DMS79 (cell line): ENCODE measurements at regions not wholly inside any gene's neighbourhood (a gene's known extent, or its start where the extent isn't known, plus 50 kb on each side); places are given as distances from the start of the nearest gene placed in this dataset.
"Not testable (repeated sequence)": the region's sequence is repeated elsewhere in the genome, so short reads cannot be mapped to it uniquely, and the experiment has no call there.

Experiments used
- DNase-seq: peaks from one replicate; lab custom pipeline; 2025; lab: John Stamatoyannopoulos, UW

DNA sequence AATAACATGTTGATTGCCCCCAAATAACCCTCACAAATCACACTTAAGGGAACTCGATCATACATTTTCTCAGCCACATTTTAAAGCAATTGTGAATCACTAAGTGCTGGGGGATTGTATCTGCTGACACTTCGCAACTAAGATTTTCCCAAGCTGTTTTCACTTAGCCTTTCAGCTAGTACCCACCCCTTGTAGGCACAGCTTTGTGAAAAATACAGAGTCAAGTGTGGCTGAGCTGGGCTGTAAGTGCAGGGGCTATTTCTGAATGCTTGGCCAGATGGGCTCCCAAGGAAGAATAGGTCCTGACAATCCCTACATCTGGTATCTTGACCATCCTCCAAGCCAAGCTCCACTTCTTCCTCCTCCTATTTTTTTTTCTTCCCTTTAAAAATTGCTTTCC, 289.2 kb upstream of the NMUR2 start:
- DNase-seq = no peak

DNA sequence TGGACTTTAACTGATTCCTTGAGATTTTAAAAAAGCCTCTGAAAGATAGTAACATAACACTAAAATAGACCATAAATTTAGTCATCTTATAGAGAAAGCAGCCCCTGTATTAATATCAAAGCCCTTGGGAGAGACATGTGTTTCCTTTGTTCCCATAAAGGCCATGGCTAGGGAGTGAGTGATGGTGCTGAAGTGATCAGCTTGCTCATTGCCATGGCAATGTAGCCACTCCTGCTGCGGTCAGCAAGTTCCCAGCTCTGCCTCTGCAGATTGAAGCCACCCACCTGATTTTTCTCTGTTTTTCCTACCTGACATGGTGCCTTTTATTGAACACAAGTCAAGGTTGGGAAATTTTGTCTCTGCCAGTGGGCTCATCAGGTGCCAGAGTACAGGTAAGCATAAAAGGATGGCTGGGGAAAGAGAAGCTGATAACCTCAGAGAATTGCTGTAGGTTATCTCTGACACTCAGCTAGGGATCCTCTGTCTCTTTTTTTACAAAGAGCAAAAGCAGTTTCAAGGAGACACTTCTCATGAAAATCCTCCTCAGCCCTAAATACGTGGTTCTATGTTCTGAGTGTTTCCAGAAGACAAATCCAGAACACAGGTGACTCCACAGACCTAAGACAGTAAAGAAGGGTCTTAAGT, 296.3 kb upstream of the NMUR2 start:
- no peak for DNase-seq

DNA sequence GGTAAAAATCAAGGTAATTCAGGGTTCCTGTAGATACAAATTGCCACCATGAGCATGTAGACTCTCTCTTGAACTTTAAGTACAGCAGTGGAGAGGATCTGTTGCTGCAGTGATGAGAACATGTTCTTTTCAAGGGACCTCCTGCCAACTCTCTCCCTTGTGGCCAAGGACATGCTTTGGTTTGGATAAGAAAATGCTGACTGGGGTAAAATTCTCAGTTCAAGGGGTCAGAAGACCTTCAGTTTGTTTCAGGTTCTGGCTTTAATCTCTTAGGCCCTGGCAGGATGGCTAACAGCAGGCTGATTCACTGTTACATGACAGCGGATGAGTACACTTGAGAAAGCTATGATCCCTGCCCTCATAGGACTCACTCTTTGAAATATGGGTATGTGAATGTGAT, 299.2 kb upstream of the NMUR2 start:
- DNase-seq = no peak

DNA sequence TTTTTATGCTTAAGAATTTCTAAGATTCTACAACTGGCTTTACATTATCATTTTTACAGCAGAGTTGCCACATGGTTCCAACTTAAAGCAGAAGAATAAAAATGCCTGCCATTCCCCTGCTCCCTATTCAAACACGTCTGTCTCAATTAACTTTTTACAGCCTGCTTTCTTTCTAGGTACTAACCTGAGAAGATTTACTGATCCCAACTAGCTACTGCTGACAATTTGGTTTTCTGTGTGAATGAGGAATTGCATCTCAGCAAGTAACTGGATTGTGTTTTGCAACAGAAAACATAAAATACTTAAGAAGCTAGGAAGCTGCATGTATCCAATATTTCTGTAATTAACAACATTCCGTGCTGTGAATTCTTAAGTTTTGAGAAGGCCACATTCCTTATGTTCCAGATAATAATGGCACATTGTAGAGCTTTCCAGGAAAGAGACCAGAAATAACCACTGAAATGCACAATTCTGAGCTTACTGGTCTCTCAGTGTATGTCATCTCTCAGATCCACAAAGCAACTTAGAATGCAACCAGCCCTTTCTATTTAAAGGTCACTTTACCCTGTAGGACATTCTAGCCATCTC, 306.8 kb upstream of the NMUR2 start:
- DNase-seq = no peak

DNA sequence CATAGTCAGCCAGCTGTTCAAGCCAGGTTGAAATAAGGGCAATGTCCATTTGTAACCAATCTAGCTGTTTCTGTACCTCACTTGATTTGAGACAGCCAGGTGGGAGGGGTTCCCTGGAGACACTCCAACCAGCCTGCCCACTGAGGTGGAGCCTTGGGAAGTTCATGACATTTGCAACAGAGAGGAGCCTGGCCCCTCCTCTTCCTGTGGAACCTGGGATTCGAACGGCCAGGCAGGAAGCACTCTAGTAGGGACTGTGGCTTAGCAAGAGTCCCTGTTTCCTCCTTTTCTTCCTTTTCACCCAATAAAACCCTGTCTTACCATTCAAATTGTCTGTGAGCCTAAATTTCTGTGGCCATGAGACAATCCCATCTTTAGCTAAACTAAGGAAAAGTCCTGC, 312.3 kb upstream of the NMUR2 start:
- DNase-seq = no peak

DNA sequence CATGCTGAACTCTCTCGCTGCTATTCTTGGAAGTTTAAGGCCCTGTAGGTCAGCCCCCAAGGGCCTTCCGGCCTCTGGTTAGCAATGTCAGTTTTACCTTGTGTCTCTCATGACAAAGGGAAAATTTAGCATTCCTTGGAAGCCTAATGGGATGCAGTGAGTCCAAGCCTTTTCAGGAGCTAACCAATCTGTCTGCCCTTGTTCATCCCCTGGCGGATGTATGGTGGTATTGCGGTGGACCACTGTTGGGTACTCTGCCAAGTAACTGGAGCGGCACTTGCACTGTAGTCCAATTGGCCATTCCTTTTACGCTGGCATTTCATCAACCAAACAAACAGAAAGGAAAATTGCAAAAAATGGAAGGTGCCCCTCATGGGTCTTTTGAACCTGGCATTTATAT, 318.4 kb upstream of the NMUR2 start:
- DNase-seq = no peak

DNA sequence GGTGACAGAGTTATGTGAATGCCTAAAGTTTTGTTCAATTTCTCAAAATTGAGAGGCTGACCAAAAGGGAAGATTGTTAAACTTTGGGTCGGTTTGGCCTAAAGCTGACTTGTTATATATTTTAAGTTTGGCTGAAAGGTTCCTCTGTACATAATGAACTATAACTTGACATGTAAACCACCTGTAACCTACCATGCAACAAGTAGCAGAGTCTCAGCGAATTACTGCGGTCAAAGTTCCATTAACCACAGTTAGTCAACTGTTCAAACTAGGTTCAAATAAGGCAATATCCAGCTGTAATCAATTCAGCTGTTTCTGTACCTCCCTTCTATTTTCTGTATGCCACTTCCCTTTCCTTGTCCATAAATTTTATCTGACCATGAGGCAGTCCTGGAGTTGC, 325.1 kb upstream of the NMUR2 start:
- no peak for DNase-seq

DNA sequence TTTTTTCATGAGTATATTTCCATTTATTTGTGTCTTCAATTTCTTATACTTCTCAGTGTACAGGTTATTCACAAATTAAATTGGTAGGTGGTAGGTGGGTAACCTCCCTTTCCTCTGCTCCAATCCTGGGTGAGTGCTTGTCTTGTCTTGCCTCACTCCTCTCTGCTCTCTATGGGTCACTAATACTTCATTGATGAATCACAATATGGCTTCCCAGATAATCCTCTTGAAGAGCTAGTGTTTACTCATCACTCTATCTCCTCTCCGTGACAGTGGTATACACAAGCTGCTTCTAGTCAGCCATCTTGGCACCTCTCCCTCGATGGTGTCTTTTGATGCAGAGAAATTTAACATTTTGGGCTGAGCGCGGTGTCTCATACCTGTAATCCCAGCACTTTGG, 331.8 kb upstream of the NMUR2 start:
- no peak for DNase-seq

DNA sequence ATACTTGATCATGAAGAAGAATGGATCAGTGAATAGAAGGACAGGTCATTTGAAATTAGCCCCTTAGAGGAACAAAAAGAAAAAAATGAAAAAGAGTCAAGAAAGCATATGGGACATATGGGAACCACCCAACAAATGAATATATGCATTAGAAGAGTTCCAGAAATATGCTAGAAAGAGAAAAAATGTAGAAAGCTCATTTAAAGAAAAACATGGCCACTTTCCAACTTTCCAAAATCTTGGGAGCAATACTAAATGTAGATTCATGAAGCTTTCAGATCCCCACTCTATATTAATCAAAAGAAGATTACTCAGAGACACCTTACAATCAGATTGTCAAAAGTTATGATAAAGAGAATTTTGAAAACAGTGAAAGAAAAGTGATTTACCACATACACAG, 334.8 kb upstream of the NMUR2 start:
- DNase-seq = no peak

DNA sequence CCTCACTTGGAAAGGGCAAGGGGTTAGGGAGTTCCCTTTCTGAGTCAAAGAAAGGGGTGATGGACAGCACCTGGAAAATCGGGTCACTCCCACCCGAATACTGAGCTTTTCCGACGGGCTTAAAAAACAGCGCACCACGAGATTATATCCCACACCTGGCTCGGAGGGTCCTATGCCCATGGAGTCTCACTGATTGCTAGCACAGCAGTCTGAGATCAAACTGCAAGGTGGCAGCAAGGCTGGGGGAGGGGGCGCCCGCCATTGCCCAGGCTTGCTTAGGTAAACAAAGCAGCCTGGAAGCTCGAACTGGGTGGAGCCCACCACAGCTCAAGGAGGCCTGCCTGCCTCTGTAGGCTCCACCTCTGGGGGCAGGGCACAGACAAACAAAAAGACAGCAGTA, 336.0 kb upstream of the NMUR2 start:
- DNase-seq = not testable (repeated sequence)

DNA sequence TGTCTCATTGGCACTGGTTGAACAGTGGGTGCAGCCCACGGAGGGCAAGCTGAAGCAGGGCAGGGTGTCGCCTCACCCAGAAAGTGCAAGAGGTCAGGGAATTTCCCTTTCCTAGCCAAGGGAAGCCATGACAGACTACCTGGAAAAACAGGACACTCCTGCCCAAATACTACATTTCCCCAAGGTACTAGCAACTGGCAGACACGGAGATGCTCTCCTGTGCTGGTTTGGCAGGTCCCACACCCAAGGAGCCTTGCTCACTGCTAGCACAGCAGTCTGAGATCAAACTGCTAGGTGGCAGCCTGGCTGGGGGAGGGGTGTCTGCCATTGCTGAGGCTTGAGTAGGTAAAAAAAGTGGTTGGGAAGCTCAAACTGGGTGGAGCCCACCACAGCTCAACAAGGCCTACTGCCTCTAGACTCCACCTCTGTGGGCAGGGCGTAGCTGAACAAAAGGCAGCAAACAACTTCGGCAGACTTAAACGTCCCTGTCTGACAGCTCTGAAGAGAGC, 382.7 kb upstream of the NMUR2 start:
- not testable (repeated sequence) for DNase-seq

DNA sequence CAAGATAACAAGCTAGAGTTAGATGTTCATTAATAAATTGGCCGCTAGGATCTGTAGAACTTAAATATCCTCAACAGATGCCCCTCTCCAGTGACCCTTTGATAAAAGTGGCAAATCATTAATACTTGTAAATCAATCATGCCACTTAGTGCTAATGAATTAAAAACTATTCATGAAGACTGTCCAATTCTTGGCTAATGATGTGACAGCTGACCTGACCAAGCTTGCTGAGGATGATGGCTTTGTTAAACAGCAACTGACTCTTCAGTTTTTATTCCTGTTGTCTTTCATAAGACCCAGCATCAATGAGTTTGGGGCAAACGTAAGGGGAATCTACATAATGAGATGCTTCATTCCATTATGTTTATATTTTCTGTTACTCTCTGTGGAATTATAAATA, 396.8 kb upstream of the NMUR2 start:
- no peak for DNase-seq

DNA sequence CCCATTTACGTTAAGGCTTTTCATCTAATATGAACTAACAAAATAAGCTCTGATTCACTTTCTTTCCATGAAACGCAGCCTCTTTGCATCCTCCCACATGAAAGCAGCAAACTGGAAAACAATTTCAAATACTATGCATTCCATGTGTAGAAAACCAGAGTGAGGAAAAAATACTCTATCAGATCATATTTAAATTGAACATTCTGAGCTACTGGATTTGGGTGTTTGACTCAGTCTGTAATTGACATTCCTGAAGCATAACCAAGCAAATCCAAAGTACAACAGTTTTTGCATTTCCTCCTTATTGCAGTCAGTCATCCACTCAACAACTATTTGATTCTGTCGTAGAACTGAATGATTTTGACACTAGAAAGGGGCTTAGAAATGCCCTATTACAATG, 399.1 kb upstream of the NMUR2 start:
- no peak for DNase-seq

DNA sequence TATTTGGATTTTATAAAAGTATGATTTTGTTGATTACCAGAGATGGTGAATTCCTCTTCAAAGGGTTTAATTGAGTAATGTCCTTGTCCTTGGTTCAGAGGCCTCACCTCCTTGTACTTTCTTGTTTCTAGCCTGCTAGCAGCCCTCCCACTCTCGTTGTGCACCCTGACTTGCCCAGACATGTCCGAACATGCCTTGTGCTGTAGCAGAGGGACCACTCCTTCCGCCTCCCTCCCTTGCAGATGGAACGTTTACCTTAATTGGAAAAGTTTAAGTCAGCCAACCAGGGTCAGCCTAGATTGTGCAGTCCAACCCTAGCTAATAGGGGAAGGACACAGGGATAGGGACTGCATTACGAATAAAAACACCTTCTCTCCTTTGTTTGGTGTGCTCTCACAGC, 406.9 kb upstream of the NMUR2 start:
- no peak for DNase-seq

DNA sequence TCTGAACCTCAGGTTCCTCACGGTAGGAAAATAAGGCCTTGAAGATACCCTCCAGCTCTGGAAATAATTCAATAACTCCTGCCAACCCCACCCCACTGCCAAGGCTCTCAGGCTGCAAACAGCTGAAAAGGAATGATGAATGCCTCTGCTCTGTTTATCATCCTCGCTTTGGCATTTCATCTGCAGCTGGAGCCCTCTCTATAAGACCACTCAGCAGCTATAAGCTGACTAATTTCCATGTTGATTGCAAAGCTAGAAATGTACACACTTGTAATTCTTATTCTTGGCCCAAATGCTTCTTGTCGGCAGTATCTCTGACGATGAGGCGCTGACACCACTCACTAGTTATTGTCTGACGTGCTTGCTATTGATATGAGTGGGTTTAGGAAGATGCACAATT, 408.4 kb upstream of the NMUR2 start:
- no peak for DNase-seq

DNA sequence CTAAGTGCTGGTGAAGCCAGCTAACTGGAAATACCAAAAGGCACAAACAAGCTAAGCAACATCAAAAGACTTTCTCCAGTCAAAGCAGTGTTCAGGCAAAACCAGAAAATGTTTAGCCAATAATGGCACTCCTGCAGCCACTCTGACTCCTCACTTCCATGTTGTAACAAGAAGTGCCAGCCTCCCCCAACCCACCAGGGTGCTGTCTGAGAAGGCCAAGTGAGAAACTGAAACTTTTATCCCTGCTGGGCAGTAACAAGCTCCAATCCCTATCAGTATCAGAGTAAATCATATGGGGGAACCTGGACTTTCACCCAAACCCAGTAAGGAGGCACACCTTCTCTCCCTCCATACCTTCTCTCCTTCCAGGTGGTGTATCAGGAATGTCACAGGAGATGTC, 414.8 kb upstream of the NMUR2 start:
- no peak for DNase-seq

DNA sequence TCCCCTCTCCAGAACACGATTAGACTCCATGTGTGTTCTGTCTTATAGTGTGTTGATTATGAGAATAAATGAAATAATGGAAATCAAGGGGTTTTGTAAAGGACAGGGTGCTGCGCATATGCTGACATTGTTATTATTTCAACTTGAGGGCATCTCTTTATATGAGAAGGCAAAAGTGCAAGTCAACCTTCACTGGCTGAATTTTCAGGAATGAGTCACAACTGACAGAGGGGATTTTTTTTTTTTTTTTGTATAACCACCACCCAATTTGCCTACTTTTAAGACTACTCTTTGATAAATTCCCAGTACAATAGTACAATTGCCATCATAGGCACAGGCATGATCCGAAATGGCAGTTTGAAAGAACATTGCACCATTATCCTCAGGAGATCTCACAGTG, 419.2 kb upstream of the NMUR2 start:
- no peak for DNase-seq

DNA sequence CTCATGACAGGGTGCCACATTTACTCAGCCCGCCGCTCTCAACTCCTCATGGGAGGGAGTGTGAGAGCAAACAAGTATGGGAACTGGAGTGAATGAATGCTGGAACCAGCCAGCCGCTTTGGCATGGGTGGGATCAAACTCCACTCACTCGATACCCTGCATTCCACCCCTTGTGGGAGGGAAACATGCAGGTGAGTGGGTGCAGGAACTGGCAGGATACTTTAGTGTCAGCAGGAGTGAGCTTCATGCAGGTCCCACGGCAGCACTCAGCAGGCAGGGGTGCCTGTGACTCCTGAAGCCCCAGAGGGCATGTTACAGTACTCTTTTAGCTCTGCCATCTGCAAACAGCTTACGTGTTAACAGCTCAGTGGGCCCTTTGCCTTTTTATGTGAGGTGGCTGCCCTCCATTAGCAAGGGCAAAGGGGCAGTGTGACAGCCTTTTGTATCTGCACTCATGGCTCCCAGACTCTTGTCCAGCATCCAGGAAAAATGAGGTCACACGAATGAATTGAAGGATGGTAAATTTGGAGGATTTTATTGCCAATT, 433.2 kb upstream of the NMUR2 start:
- DNase-seq = no peak

DNA sequence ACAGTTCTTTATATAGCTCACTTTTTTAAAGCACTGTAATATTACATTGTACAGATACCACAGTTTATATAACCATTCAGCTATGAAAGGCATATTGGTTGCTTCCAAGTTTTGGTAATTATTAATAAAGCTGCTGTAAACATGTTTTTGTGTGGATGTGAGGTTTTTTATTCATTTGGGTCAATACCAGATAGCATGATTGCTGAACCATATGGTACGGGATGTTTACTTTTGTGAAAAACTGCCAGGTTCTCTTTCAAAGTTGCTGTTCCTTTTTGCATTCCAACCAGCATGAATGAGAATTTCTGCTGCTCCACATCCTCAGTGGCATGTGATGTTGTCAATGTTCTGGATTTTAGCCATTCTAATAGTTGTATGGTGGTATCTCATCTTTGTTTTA, 439.6 kb upstream of the NMUR2 start:
- no peak for DNase-seq

DNA sequence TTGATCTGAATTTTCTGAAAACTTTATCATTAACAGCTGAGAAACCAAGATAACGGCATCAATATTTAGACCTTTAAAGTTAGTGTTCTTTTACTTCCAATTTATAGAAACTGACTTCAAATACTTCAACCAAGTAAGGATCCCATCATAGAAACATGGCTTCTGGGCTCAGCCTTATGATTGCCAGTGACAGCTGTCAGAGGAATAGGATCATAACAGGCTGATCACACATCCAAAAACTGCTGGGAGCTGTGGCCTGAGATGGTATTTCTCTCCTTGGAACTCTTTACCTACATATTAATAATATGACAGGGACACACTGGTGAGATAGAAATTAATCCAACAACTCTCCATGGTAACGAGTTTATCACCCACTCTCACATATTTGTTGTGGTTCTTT, 448.3 kb upstream of the NMUR2 start:
- DNase-seq = no peak

DNA sequence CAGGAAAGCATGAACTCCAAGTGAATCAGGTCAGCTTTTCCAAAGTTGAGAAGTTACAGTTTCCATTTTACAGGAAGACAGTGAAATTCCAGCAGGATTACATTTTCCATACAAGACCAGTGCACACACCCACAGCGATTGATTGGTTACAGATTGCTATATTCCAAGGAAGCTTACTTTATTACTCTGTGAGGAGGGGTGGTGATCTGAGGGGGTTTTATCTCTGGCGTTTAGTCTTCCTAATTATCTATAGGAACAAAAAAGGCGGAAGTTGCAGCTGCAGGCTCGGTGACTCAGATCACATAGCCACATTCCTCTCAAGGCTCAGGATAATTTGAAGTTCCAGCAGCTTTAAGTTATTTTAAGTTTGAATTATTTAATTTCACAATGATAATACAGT, 450.4 kb upstream of the NMUR2 start:
- DNase-seq = no peak

DNA sequence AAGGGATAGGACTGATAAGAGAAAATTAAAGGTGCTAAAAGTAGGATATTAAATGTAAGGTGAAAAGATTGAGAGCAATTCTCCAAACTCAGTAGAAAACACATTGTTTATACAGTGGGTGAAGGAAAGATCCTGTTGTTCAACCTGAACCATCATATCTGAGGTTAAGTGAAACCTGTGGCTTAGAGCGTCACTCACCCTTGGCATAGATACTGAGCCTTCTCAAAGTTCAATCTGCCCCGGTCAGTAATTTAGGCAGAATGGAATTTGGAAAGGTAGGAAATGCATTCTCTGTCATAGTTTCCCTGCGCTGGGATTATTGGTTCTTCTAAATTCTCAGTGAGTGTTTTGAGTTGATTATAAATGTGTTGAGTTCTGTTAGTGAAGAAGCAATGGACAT, 456.2 kb upstream of the NMUR2 start:
- no peak for DNase-seq

DNA sequence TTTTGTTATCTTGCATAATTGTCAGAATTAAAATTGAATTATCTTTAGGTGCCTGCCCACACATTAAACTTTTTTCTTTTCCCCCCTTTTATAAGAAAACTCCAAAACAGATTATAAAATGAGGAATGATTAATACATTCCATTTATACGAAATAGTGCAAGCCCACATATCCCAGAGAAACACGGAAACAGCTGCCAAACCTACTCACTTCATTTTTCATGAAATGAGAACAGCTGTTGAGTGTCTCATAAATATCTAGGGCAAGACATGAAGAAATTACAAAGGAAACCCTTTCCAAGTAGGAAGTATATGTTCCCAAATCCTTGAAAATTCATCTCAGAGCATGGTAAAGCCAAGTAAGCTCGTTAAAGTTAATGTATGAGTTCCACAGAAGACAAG, 459.4 kb upstream of the NMUR2 start:
- no peak for DNase-seq

DNA sequence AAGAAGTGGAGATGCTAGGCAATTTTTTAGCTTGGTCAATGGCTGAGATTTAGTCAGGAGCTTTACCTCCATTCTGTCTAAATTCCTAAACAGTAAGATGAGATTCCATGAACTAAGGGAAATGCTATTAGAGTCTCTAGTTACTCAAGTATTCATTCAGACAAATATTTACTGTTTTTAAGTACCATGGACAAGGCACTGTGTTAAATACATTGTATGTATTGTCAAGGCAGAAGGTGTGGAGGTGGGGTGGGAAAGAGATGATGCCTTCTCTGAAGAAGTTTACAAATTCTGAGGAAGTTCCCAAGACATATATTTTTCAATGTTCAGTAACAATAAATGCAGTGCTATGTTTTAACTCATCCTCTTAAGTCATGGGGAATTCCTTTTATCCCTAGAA, 459.9 kb upstream of the NMUR2 start:
- DNase-seq = no peak
